ENCODE measurements at regions not wholly inside any gene's neighbourhood (a gene's known extent, or its start where the extent isn't known, plus 50 kb on each side); places are given as distances from the start of the nearest gene placed in this dataset.

DNA sequence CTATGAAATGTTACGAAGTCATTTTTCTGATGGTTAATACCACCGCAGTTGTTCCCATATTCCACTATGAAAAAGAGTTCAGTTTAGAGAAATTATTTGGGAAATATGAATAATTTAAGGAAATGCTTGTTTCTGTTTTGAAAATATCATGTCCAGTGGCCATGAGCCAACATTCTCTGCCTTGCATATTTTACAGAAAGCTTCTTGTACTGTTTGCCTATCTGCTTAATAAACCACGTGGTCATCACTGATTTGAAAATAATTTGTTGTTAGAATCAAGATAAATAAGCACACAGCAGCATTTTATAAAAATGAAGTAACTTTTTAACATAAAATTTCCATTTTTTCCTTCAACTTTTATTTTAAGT lies 381.5 kb upstream of the CDH18 start:
- no peak for TF ChIP-seq ZFP3 (CRISPR knock-in tag; IDR thresholded peaks at IDR 0.05)
- TF ChIP-seq, protein P1, sequence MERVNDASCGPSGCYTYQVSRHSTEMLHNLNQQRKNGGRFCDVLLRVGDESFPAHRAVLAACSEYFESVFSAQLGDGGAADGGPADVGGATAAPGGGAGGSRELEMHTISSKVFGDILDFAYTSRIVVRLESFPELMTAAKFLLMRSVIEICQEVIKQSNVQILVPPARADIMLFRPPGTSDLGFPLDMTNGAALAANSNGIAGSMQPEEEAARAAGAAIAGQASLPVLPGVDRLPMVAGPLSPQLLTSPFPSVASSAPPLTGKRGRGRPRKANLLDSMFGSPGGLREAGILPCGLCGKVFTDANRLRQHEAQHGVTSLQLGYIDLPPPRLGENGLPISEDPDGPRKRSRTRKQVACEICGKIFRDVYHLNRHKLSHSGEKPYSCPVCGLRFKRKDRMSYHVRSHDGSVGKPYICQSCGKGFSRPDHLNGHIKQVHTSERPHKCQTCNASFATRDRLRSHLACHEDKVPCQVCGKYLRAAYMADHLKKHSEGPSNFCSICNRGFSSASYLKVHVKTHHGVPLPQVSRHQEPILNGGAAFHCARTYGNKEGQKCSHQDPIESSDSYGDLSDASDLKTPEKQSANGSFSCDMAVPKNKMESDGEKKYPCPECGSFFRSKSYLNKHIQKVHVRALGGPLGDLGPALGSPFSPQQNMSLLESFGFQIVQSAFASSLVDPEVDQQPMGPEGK (CRISPR knock-in tag; IDR thresholded peaks at IDR 0.05; ENCODE audit: borderline replicate concordance): no peak
- TF ChIP-seq RARB (CRISPR knock-in tag; IDR thresholded peaks at IDR 0.05): no peak

Measured in SK-N-SH treated with all-trans-retinoic acid at 6 μM for 48 hours (cell line).